ENCODE measurements at regions not wholly inside any gene's neighbourhood (a gene's known extent, or its start where the extent isn't known, plus 50 kb on each side); places are given as distances from the start of the nearest gene placed in this dataset.
"Not testable (repeated sequence)": the region's sequence is repeated elsewhere in the genome, so short reads cannot be mapped to it uniquely, and the experiment has no call there.

DNA sequence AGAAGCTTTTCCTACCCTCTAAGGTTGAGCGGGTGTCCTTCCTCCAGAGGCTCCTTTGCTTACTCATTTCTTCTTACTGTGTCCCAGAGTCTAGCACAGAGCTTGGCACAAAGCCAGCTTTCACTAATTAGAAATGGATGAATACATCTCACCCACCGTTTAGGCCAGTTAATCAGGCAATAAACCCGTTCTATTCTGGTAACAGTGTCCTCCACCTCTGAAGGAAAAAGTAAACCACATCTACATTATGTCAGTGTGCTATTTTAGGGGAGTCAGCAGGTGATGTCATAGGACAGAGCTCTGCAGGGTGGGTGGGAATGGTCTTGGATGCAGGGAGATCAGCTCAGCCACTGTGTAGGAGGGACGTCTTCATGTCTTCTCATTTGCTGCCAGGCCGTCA, 109.2 kb downstream of the OSTF1 start:
- DNase-seq (ENCODE audit: low spot score), result no peak

DNA sequence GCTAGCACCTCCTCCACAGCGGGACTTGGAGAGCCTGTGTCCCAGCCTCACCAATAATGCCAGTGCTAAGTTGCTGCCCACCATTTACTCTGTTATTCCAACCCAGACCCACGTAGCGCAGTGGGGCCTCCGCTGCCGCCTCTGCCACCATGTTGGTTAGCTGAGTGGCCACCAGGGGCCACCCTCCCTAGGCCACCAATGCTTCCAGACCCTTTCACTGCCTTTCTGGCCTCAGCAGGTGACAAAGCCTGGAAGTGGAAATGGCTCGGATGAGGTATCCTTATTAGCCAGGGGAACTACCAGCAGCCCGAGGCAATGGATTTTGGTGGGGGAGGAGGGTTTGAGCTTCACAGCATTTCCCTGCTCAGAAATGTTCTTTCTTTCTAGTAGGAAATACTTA, 110.1 kb downstream of the OSTF1 start:
- no peak for DNase-seq (ENCODE audit: low spot score)

GRCh38 chr9:75200892-75201470, 112.7 kb downstream of the OSTF1 start:
- DNase-seq (ENCODE audit: low spot score), result peak; percentile 8

- DNase-seq (ENCODE audit: low spot score), result no peak
Measured at GRCh38 chr9:75201480-75202209, 113.3 kb downstream of the OSTF1 start.

GRCh38 chr9:75207997-75208396, 119.7 kb downstream of the OSTF1 start:
- DNase-seq (ENCODE audit: low spot score), result not testable (repeated sequence)

DNA sequence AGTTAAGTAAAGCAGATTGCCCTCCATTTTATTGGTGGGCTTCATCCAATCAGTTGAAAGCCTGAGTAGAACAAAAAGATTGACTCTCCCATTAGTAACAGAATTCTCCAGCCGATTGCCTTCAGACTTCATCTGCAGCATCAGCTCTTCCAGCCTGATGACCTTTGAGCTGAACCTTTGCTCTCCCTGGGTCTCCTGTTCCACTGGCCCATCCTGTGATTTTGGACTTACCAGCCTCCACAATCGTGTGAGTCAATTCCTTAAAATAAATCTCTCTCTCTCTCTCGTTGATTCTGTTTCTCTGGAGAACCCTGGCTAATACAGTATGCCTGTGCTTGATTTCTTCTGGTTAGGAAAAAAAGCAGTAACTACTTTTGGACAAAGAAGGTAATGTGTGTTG, 121.9 kb downstream of the OSTF1 start:
- DNase-seq (ENCODE audit: low spot score), result no peak

DNA sequence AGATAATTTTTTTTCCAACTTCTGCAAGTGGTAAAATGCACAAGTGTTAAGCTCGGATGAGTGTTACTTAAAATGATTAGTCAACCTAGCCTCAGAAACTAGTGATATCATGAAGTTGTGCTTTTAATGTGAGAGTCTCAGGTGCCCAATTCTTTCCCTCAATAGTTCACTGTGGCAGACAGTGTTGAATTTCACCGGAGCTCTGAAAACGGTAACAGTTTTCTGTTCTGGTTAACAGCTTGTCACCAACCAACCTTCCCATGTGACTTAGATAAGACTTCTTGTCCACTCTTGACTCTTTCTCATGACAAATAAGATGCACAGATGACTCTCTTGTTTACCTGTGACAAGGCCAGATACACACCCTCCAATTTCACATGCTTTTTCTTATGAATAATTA, 125.5 kb downstream of the OSTF1 start:
- DNase-seq (ENCODE audit: low spot score), result no peak

DNA sequence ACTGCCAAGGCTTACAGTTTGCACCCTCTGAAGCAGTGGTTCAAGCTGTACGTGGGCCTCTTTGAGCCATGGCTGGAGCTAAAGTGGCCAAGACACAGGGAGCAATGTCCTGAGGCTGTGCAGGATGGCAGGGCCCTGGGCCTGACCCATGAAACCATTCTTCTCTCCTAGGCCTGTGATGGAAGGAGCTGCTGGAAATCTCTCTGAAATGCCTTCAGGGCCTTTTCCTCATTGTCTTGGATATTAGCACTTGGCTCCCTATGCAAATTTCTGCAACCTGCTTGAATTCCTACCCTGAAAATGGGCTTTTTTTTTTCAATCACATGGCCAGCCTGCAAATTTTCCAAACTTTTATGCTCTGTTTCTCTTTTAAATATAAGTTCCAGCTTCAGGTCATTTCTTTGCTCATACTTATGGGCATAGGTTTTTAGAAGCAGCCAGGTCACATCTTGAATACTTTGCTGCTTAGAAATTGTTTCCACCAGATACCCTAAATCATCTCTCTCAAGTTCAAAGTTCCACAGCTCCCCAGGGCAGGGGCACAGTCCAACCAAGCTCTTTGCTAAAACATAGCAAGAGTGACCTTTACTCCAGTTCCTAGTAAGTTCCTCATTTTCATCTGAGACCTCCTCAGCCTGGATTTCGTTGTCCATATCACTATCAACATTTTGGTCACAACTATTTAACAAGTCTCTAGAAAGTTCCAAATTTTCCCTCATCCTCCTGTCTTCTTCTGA, 138.3 kb downstream of the OSTF1 start:
- DNase-seq (ENCODE audit: low spot score), result no peak

DNA sequence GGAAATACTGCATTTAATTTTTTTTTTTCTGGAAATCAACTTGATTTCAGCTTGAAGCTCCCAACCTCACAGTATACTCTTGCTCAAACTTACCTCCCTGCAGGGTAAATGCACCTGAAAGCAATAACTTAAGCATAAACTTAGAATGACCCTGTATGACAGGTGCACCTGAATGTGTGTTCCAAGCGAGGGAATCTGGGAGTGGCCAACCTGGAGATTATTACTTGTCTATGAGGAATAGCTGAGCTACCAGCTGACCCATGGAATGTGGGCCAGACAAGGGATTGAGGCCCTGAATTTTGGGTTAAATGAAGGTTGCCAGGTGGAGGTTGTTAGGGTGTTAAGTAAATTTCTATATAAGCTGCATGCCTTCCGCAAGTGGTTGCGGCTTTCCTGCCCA, 140.6 kb downstream of the OSTF1 start:
- DNase-seq (ENCODE audit: low spot score), result no peak

GRCh38 chr9:75229605-75230332, 141.5 kb downstream of the OSTF1 start:
- no peak for DNase-seq (ENCODE audit: low spot score)

- no peak for DNase-seq (ENCODE audit: low spot score)
Measured at GRCh38 chr9:75230469-75230868, 142.2 kb downstream of the OSTF1 start.

- no peak for DNase-seq (ENCODE audit: low spot score)
Measured at GRCh38 chr9:75231167-75231566, 142.9 kb downstream of the OSTF1 start.

DNA sequence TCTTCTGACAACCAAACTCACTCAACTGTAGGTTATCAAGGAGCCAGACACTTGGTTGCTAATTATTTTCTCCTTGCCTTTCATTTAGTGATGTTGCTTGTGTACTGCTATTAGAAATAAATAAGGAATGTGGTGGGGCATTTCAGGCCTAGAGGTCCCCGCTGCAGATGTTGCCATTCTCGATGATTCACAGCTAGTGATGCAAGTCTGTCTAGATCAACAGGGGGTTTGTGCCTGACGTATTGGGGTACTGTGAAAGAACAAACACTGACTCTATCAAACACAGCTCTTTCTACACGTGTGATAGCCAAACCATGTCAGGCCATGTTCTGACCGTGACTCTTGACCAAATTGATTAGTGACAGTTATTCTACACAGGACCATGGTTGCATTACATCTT, 144.7 kb downstream of the OSTF1 start:
- DNase-seq (ENCODE audit: low spot score), result no peak

- no peak for DNase-seq (ENCODE audit: low spot score)
Measured at GRCh38 chr9:75235632-75236031, 147.3 kb downstream of the OSTF1 start.

GRCh38 chr9:75238311-75238976, 150.1 kb downstream of the OSTF1 start:
- DNase-seq (ENCODE audit: low spot score), result peak; percentile 30

DNA sequence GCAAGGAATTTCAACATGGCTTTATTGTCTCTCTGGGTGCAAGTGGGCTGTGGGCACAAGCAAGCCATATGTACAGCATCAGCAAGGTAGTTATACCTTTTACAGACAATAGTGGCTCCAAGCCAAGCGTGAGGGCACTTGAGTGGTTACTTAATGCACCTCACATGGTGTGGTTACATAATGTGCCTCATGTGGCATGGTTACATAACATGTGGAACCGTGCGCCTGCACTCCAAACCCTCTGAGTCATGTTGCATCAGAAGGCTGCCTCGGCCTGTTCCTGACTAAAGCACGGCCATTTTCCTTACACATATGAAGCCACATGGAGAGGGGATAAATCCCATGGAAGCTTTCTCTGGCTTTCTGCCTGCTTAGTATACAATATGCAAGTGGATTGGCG, 150.9 kb downstream of the OSTF1 start:
- no peak for DNase-seq (ENCODE audit: low spot score)

GRCh38 chr9:75242426-75242825, 154.1 kb downstream of the OSTF1 start:
- no peak for DNase-seq (ENCODE audit: low spot score)

DNA sequence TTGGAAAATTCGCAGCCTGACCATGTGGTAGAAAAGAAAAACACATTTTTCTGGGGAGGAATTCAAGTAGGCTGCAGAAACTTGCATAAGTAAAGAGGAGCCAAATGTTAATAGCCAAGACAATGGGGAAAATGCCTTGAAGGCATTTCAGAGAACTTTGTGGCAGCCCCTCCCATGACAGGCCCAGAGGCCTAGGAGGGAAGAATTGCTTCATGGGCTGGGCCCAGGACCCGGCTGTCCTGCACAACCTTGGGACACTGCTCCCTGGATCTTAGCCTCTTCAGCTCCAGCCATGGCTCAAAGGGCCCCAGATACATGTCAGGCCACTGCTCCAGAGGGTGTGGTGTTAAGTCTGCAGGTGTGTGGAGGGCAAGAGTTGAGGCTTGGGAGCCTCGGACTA, 158.6 kb downstream of the OSTF1 start:
- DNase-seq (ENCODE audit: low spot score), result no peak

- peak; percentile 30 for DNase-seq (ENCODE audit: low spot score)
Measured at GRCh38 chr9:75265525-75265972, 177.2 kb downstream of the OSTF1 start.

DNA sequence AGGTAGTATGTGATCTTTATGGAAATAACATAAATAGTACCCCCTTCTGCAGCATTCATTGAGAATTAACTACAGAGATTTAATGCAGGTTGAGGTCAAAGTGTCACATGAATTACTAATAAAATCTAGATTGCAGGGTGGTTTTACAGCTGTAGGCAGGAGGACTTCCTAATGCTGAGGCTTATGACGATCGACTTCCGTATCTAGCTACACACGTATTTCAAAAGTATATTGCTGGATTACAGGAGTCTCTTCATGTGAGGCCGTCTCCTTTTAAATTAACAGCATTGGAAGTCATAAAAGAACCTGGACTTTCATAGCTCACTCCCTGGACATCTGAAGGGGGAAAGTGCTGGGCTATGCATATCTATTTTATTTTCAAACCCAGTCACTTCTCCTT, 180.9 kb downstream of the OSTF1 start:
- DNase-seq (ENCODE audit: low spot score), result no peak

DNA sequence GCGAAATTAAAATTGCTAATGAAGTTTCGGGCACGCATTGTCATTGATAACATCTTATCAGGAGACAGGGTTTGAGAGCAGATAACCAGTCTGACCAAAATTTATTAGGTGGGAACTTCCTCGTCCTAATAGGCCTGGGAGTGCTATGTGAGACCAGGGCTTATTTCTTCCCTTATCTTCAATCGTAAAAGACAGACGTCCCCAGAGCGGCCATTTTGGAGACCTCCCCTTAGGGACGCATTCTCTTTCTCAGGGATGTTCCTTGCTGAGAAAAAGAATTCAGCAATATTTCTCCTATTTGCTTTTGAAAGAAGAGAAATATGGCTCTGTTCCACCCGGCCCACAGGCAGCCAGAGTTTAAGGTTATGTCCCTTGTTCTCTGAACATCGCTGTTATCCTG, 184.7 kb downstream of the OSTF1 start:
- DNase-seq (ENCODE audit: low spot score), result not testable (repeated sequence)

DNA sequence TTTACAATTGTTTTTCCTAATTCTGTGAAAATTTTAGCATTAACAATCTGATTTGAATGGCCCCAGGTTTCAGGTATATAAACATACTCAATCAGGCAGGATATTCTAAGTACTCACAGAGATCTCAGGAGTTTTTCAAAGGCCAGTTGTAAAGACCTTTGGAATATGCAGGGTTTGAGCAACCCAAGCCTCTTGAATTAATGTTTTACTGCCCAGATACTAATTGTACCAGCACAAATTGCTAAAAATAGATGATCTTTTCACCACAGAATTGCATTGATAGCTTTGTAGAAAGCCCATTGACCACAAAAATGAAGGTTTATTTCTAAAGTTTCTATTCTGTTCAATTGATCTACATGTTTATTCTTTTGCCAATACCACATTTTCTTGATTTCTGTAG, 186.5 kb downstream of the OSTF1 start:
- DNase-seq (ENCODE audit: low spot score), result no peak

Data from germinal center (tissue), 1 donor.